ENCODE measurements at regions not wholly inside any gene's neighbourhood (a gene's known extent, or its start where the extent isn't known, plus 50 kb on each side); places are given as distances from the start of the nearest gene placed in this dataset.

- TF ChIP-seq CTCF (IDR thresholded peaks at IDR 0.05; ENCODE audit: insufficient read depth, low read length, poor library complexity, severe bottlenecking) = no peak
- TF ChIP-seq EZH2phosphoT487 (conservative IDR thresholded peaks at IDR 0.05; ENCODE audit: low read length) = no peak
- H3K79me2 ChIP-seq (ENCODE audit: insufficient read depth, low read length) = no peaks in the 10 kb centered on the region
- no peak overlapping the region for H3K9ac ChIP-seq (ENCODE audit: low read length)
- no peak overlapping the region for H3K4me3 ChIP-seq (ENCODE audit: insufficient read depth, low read length, poor library complexity, severe bottlenecking)
- no peak overlapping the region for H2AFZ ChIP-seq (ENCODE audit: low read depth, low read length, severe bottlenecking)
- H3K36me3 ChIP-seq (ENCODE audit: low read length) = no peaks in the 10 kb centered on the region
- H4K20me1 ChIP-seq (ENCODE audit: low read depth, low read length) = no peaks in the 10 kb centered on the region
- H3K9me2 ChIP-seq (replicated peaks; ENCODE audit: insufficient read depth, low read length) = no peaks in the 10 kb centered on the region
- H3K9me3 ChIP-seq (ENCODE audit: insufficient read depth, low read length) = no peaks in the 10 kb centered on the region
- H3K27me3 ChIP-seq (ENCODE audit: low read length) = no peaks in the 10 kb centered on the region
- no peak overlapping the region for H3K4me2 ChIP-seq (ENCODE audit: low read depth, low read length, poor library complexity, severe bottlenecking)
- H3F3A ChIP-seq (ENCODE audit: insufficient read depth) = no peaks in the 10 kb centered on the region
- no peak overlapping the region for H3K27ac ChIP-seq (ENCODE audit: low read depth, low read length)
These were observed 238.6 kb upstream of the PMEPA1 start for GRCh38 chr20:57948180-57948955.

- H3F3A ChIP-seq (ENCODE audit: insufficient read depth) = no peaks in the 10 kb centered on the region
- H3K4me3 ChIP-seq (ENCODE audit: insufficient read depth, low read length, poor library complexity, severe bottlenecking) = no peak overlapping the region
- no peak overlapping the region for H3K9ac ChIP-seq (ENCODE audit: low read length)
- H3K4me2 ChIP-seq (ENCODE audit: low read depth, low read length, poor library complexity, severe bottlenecking) = no peak overlapping the region
- TF ChIP-seq CTCF (IDR thresholded peaks at IDR 0.05; ENCODE audit: insufficient read depth, low read length, poor library complexity, severe bottlenecking) = no peak
- no peak for TF ChIP-seq EZH2phosphoT487 (conservative IDR thresholded peaks at IDR 0.05; ENCODE audit: low read length)
- H3K27ac ChIP-seq (ENCODE audit: low read depth, low read length) = no peak overlapping the region
- no peaks in the 10 kb centered on the region for H3K9me3 ChIP-seq (ENCODE audit: insufficient read depth, low read length)
- no peaks in the 10 kb centered on the region for H3K36me3 ChIP-seq (ENCODE audit: low read length)
- no peaks in the 10 kb centered on the region for H4K20me1 ChIP-seq (ENCODE audit: low read depth, low read length)
- H2AFZ ChIP-seq (ENCODE audit: low read depth, low read length, severe bottlenecking) = no peak overlapping the region
- H3K9me2 ChIP-seq (replicated peaks; ENCODE audit: insufficient read depth, low read length) = no peaks in the 10 kb centered on the region
- no peaks in the 10 kb centered on the region for H3K27me3 ChIP-seq (ENCODE audit: low read length)
- no peaks in the 10 kb centered on the region for H3K79me2 ChIP-seq (ENCODE audit: insufficient read depth, low read length)
These were observed 237.8 kb upstream of the PMEPA1 start for GRCh38 chr20:57947421-57948179.

- no peak for TF ChIP-seq CTCF (IDR thresholded peaks at IDR 0.05; ENCODE audit: insufficient read depth, low read length, poor library complexity, severe bottlenecking)
- no peak for TF ChIP-seq EZH2phosphoT487 (conservative IDR thresholded peaks at IDR 0.05; ENCODE audit: low read length)
- H3K27me3 ChIP-seq (ENCODE audit: low read length) = no peaks in the 10 kb centered on the region
- no peak overlapping the region for H3K9ac ChIP-seq (ENCODE audit: low read length)
These were observed 236.9 kb upstream of the PMEPA1 start for GRCh38 chr20:57946559-57947315.

More at GRCh38 chr20:57946559-57947315, 236.9 kb upstream of the PMEPA1 start:
- no peaks in the 10 kb centered on the region for H3K9me2 ChIP-seq (replicated peaks; ENCODE audit: insufficient read depth, low read length)
- H3K79me2 ChIP-seq (ENCODE audit: insufficient read depth, low read length) = no peaks in the 10 kb centered on the region
- no peaks in the 10 kb centered on the region for H3K36me3 ChIP-seq (ENCODE audit: low read length)
- H3F3A ChIP-seq (ENCODE audit: insufficient read depth) = no peaks in the 10 kb centered on the region
- no peak overlapping the region for H3K4me2 ChIP-seq (ENCODE audit: low read depth, low read length, poor library complexity, severe bottlenecking)
- no peak overlapping the region for H3K27ac ChIP-seq (ENCODE audit: low read depth, low read length)
- H3K4me3 ChIP-seq (ENCODE audit: insufficient read depth, low read length, poor library complexity, severe bottlenecking) = no peak overlapping the region
- no peaks in the 10 kb centered on the region for H4K20me1 ChIP-seq (ENCODE audit: low read depth, low read length)
- H3K9me3 ChIP-seq (ENCODE audit: insufficient read depth, low read length) = no peaks in the 10 kb centered on the region
- no peak overlapping the region for H2AFZ ChIP-seq (ENCODE audit: low read depth, low read length, severe bottlenecking)
